ENCODE measurements at regions not wholly inside any gene's neighbourhood (a gene's known extent, or its start where the extent isn't known, plus 50 kb on each side); places are given as distances from the start of the nearest gene placed in this dataset.

GRCh38 chr4:3860913-3861636, 94.9 kb downstream of the ADRA2C start:
- Histone ChIP-seq H3K27me3 (replicated peaks; ENCODE audit: insufficient read depth, low read depth, low read length, poor library complexity) (peaks cover 7% of the 10 kb centered on the region), H3K4me3 (ENCODE audit: low read depth, low read length, poor library complexity, severe bottlenecking) (no peak overlapping the region), H3K9me3 (ENCODE audit: low read depth, low read length, poor library complexity, severe bottlenecking) (no peaks in the 10 kb centered on the region), H3K4me1 (ENCODE audit: insufficient read depth, low read length, poor library complexity, severe bottlenecking) (no peaks in the 10 kb centered on the region), H3K27ac (ENCODE audit: low read depth, low read length, poor library complexity, severe bottlenecking) (no peak overlapping the region), H3K36me3 (ENCODE audit: insufficient read depth, low read length, poor library complexity, severe bottlenecking) (no peaks in the 10 kb centered on the region)
- ChIA-PET CTCF (no interaction called here), POLR2A (ENCODE audit: low non-redundant PET) (no interaction called here)
- TF ChIP-seq CTCF (conservative IDR thresholded peaks at IDR 0.05; ENCODE audit: low read depth, low read length) (no peak), EZH2 (IDR thresholded peaks at IDR 0.05; ENCODE audit: borderline replicate concordance, low read depth, low read length, poor library complexity, severe bottlenecking) (no peak)
- BruUV-seq (replicated peaks), result no TSS peak
- no peak for DNase-seq (ENCODE audit: low spot score)
- intact Hi-C loops (cut with micrococcal nuclease; ENCODE audit: unreplicated experiment), result no loop called here

DNA sequence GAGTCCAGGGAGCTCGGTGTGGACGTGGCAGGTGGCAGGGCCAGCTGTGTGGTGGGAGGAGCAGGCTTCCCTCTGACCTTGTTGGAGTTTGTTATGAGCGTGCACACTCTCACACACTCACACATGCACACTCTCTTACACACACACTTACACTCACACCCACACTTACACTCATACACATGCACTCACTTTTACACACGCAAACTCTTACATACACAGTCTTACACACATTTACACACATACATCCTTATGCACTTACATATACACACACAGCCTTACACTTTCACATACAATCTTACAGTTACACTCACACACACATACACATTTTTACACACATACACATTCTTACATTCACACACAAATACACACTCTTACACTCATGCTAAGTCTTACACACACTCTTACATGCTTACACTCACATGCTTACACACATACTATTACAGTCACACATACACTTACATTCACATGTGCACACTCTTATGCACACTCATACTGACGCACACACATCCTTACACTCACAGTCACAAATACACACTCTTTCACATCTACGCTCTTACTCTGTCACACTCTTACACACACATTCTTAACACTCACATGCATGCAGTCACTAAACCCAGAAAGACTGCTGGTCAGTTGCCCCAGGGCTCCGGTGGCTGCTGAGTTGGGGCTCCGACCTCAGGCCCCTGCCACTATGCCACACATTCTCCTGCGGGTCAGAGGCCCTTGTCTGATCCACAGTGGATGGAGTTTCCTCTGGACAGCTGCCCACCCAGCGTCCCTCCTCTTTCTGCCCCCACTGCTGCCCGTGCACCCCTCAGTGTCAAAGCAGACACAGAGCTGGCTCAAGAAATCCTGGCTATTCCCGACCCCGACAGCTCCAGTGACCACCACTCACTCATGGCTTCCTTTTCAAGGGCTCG, 95.8 kb downstream of the ADRA2C start:
- no TSS peak for BruUV-seq (replicated peaks)
- DNase-seq (ENCODE audit: low spot score), result no peak

More for the DNA sequence above, 95.8 kb downstream of the ADRA2C start:
- Histone ChIP-seq H3K9me3 (ENCODE audit: low read depth, low read length, poor library complexity, severe bottlenecking) (no peaks in the 10 kb centered on the region), H3K4me3 (ENCODE audit: low read depth, low read length, poor library complexity, severe bottlenecking) (no peak overlapping the region), H3K4me1 (ENCODE audit: insufficient read depth, low read length, poor library complexity, severe bottlenecking) (no peaks in the 10 kb centered on the region), H3K27me3 (replicated peaks; ENCODE audit: insufficient read depth, low read depth, low read length, poor library complexity) (no peaks in the 10 kb centered on the region), H3K27ac (ENCODE audit: low read depth, low read length, poor library complexity, severe bottlenecking) (no peak overlapping the region), H3K36me3 (ENCODE audit: insufficient read depth, low read length, poor library complexity, severe bottlenecking) (no peaks in the 10 kb centered on the region)
- intact Hi-C loops (cut with micrococcal nuclease; ENCODE audit: unreplicated experiment), result no loop called here
- ChIA-PET POLR2A (ENCODE audit: low non-redundant PET) (no interaction called here), CTCF (no interaction called here)
- TF ChIP-seq EZH2 (IDR thresholded peaks at IDR 0.05; ENCODE audit: borderline replicate concordance, low read depth, low read length, poor library complexity, severe bottlenecking), result no peak
- TF ChIP-seq CTCF (conservative IDR thresholded peaks at IDR 0.05; ENCODE audit: low read depth, low read length), result no peak

Measured in A673 (cell line).